ENCODE measurements at regions not wholly inside any gene's neighbourhood (a gene's known extent, or its start where the extent isn't known, plus 50 kb on each side); places are given as distances from the start of the nearest gene placed in this dataset.
A peak's percentile ranks its signal among the peaks of the same experiment; 100 is the strongest.

GRCh38 chr18:40878371-40878770 is 1076.7 kb upstream of the PIK3C3 start:
- TF ChIP-seq CTCF (IDR thresholded peaks at IDR 0.05; ENCODE audit: control extremely low read depth in 1 of 3, insufficient read depth in 1 of 3, low read depth in 1 of 3, low read length in 3 of 3) (no peak), GABPA (IDR thresholded peaks at IDR 0.05; ENCODE audit: borderline replicate concordance, insufficient read depth, low read length) (no peak), EP300 (IDR thresholded peaks at IDR 0.05; ENCODE audit: borderline replicate concordance in 1 of 2, low read depth in 2 of 2, low read length in 2 of 2) (no peak), POLR2A (IDR thresholded peaks at IDR 0.05; ENCODE audit: control extremely low read depth in 1 of 2, low read depth in 2 of 2, low read length in 2 of 2) (no peak), JUN (IDR thresholded peaks at IDR 0.05; ENCODE audit: low read depth, low read length) (no peak), POLR2AphosphoS5 (IDR thresholded peaks at IDR 0.05; ENCODE audit: low read depth, low read length) (no peak), USF2 (IDR thresholded peaks at IDR 0.05; ENCODE audit: low read length) (no peak), MAX (IDR thresholded peaks at IDR 0.05) (peak; percentile 51), TEAD4 (IDR thresholded peaks at IDR 0.05; ENCODE audit: low read depth, low read length) (no peak)

All from H1 (cell line).